Epithelial cell of esophagus (primary cell): ENCODE measurements at regions not wholly inside any gene's neighbourhood (a gene's known extent, or its start where the extent isn't known, plus 50 kb on each side); places are given as distances from the start of the nearest gene placed in this dataset.

Experiments
- DNase-seq: peaks from one replicate; pipeline ENCODE4 v3.0.0; 2010; ENCODE audit warnings: low read depth
- H3K4me3 ChIP-seq: 2 replicates; pipeline ENCODE4 v1.5.1; 2011; ENCODE audit warnings: mild to moderate bottlenecking, low read length, control low read depth
- CTCF ChIP-seq: IDR thresholded peaks from 2 replicates; pipeline ENCODE4 v1.5.1; 2011; ENCODE audit warnings: low read depth, mild to moderate bottlenecking, low read length, control low read depth, inconsistent platforms; ENCODE audit not compliant: insufficient read depth; ENCODE audit errors: missing control alignments

- no peak for DNase-seq
- no peak for TF ChIP-seq CTCF
- no peak overlapping the region for H3K4me3 ChIP-seq
Observed at GRCh38 chr2:180472133-180472532, 465.0 kb upstream of the CWC22 start.

- H3K4me3 ChIP-seq: no peak overlapping the region
- DNase-seq: peak; percentile 94
- no peak for TF ChIP-seq CTCF
Observed at GRCh38 chr2:180463608-180464007, 456.5 kb upstream of the CWC22 start.

- no peak overlapping the region for H3K4me3 ChIP-seq
- DNase-seq: peak; percentile 49
- no peak for TF ChIP-seq CTCF
Observed at GRCh38 chr2:180461761-180462160, 454.7 kb upstream of the CWC22 start.

GRCh38 chr2:180456801-180457200 is 449.7 kb upstream of the CWC22 start:
- TF ChIP-seq CTCF: no peak
- DNase-seq: no peak
- H3K4me3 ChIP-seq: no peak overlapping the region

GRCh38 chr2:180450841-180451240 is 443.7 kb upstream of the CWC22 start:
- DNase-seq: no peak
- TF ChIP-seq CTCF: no peak
- H3K4me3 ChIP-seq: no peak overlapping the region

GRCh38 chr2:180449171-180449915 is 442.2 kb upstream of the CWC22 start:
- no peak for TF ChIP-seq CTCF
- no peak overlapping the region for H3K4me3 ChIP-seq
- no peak for DNase-seq

GRCh38 chr2:180446492-180446891 is 439.4 kb upstream of the CWC22 start:
- no peak for TF ChIP-seq CTCF
- no peak overlapping the region for H3K4me3 ChIP-seq
- DNase-seq: no peak
